Loucy (cell line): ENCODE measurements at regions not wholly inside any gene's neighbourhood (a gene's known extent, or its start where the extent isn't known, plus 50 kb on each side); places are given as distances from the start of the nearest gene placed in this dataset.

ENCODE experiments used
- H2AFZ ChIP-seq: fragments of 200-600 bp; sonication (generic); 2 replicates; pipeline ENCODE4 v1.6.0; 2016; ENCODE audit warnings: antibody characterized with exemption, mild to moderate bottlenecking, low read length, moderate library complexity
- H3F3A ChIP-seq: fragments of 200-600 bp; 2 replicates; pipeline ENCODE4 v1.6.0; 2016; ENCODE audit warnings: antibody characterized with exemption, low read depth, mild to moderate bottlenecking
- H3K27me3 ChIP-seq: fragments of 200-600 bp; sonication (generic); 2 replicates; pipeline ENCODE4 v1.6.1; 2014; ENCODE audit warnings: low read length, mild to moderate bottlenecking; ENCODE audit not compliant: insufficient read depth, poor library complexity, severe bottlenecking
- H3K36me3 ChIP-seq: fragments of 200-600 bp; sonication (generic); 2 replicates; pipeline ENCODE4 v1.6.1; 2016; ENCODE audit warnings: low read length; ENCODE audit not compliant: insufficient read depth
- H3K4me1 ChIP-seq: fragments of 200-600 bp; sonication (generic); 2 replicates; pipeline ENCODE4 v1.5.1; 2014; ENCODE audit warnings: low read length, mild to moderate bottlenecking; ENCODE audit not compliant: insufficient read depth, poor library complexity, severe bottlenecking
- H3K4me2 ChIP-seq: fragments of 200-600 bp; sonication (generic); 2 replicates; pipeline ENCODE4 v1.6.0; 2014; ENCODE audit warnings: antibody characterized with exemption, low read length, low read depth, mild to moderate bottlenecking; ENCODE audit not compliant: poor library complexity, severe bottlenecking
- H3K4me3 ChIP-seq: fragments of 200-600 bp; sonication (generic); 2 replicates; pipeline ENCODE4 v1.5.1; 2014; ENCODE audit warnings: low read length, mild to moderate bottlenecking, mixed read lengths; ENCODE audit not compliant: poor library complexity, severe bottlenecking
- H3K79me2 ChIP-seq: fragments of 200-600 bp; sonication (generic); 2 replicates; pipeline ENCODE4 v1.6.1; 2014; ENCODE audit warnings: low read length; ENCODE audit not compliant: insufficient read depth
- H3K9ac ChIP-seq: fragments of 200-600 bp; sonication (generic); 2 replicates; pipeline ENCODE4 v1.6.0; 2014; ENCODE audit warnings: mild to moderate bottlenecking, low read depth, low read length, moderate library complexity; ENCODE audit not compliant: poor library complexity, severe bottlenecking
- H3K9me2 ChIP-seq: fragments of 200-600 bp; sonication (generic); replicated peaks from 2 replicates; pipeline ENCODE4 v1.6.1; 2016; ENCODE audit warnings: low read depth, low read length, mixed read lengths
- H3K9me3 ChIP-seq: fragments of 200-600 bp; sonication (generic); 2 replicates; pipeline ENCODE4 v1.6.1; 2014; ENCODE audit warnings: mild to moderate bottlenecking, antibody characterized with exemption, low read length, low read depth; ENCODE audit not compliant: insufficient read depth
- H4K20me1 ChIP-seq: fragments of 200-600 bp; sonication (generic); 2 replicates; pipeline ENCODE4 v1.6.0; 2014; ENCODE audit warnings: antibody characterized with exemption, low read length, mild to moderate bottlenecking; ENCODE audit not compliant: insufficient read depth, poor library complexity, severe bottlenecking
- CTCF ChIP-seq: fragments of 200-600 bp; sonication (generic); conservative IDR thresholded peaks from 2 replicates; pipeline ENCODE4 v1.5.1; 2014; ENCODE audit warnings: mild to moderate bottlenecking, antibody characterized with exemption, low read length
- EZH2phosphoT487 ChIP-seq: fragments of 200-600 bp; IDR thresholded peaks from 2 replicates; pipeline ENCODE4 v1.6.1; 2018; ENCODE audit warnings: antibody characterized with exemption, mild to moderate bottlenecking, moderate library complexity, borderline replicate concordance

GRCh38 chr5:118243613-118244012 is 744.7 kb downstream of the DTWD2 start:
- H3K36me3 ChIP-seq = no peaks in the 10 kb centered on the region
- no peaks in the 10 kb centered on the region for H3K4me1 ChIP-seq
- H3K9ac ChIP-seq = no peak overlapping the region
- H3K79me2 ChIP-seq = no peaks in the 10 kb centered on the region
- no peak overlapping the region for H3K4me2 ChIP-seq
- H2AFZ ChIP-seq = no peak overlapping the region
- TF ChIP-seq CTCF = no peak
- no peak for TF ChIP-seq EZH2phosphoT487
- H3K4me3 ChIP-seq = no peak overlapping the region
- H3F3A ChIP-seq = no peaks in the 10 kb centered on the region
- H3K9me3 ChIP-seq = no peaks in the 10 kb centered on the region
- H3K9me2 ChIP-seq = no peaks in the 10 kb centered on the region
- no peaks in the 10 kb centered on the region for H4K20me1 ChIP-seq
- no peaks in the 10 kb centered on the region for H3K27me3 ChIP-seq

GRCh38 chr5:118243068-118243467 is 745.3 kb downstream of the DTWD2 start:
- H3K9ac ChIP-seq = no peak overlapping the region
- H3K79me2 ChIP-seq = no peaks in the 10 kb centered on the region
- H3K4me2 ChIP-seq = no peak overlapping the region
- H3F3A ChIP-seq = no peaks in the 10 kb centered on the region
- no peaks in the 10 kb centered on the region for H3K9me3 ChIP-seq
- TF ChIP-seq EZH2phosphoT487 = no peak
- no peak for TF ChIP-seq CTCF
- H2AFZ ChIP-seq = no peak overlapping the region
- no peaks in the 10 kb centered on the region for H3K4me1 ChIP-seq
- H3K36me3 ChIP-seq = no peaks in the 10 kb centered on the region
- no peak overlapping the region for H3K4me3 ChIP-seq
- no peaks in the 10 kb centered on the region for H3K27me3 ChIP-seq
- no peaks in the 10 kb centered on the region for H3K9me2 ChIP-seq
- no peaks in the 10 kb centered on the region for H4K20me1 ChIP-seq

- H3K79me2 ChIP-seq = no peaks in the 10 kb centered on the region
These were observed 752.1 kb downstream of the DTWD2 start for GRCh38 chr5:118236108-118236849.

More at GRCh38 chr5:118236108-118236849, 752.1 kb downstream of the DTWD2 start:
- H3K4me3 ChIP-seq = no peak overlapping the region
- no peaks in the 10 kb centered on the region for H3K9me2 ChIP-seq
- no peaks in the 10 kb centered on the region for H3K4me1 ChIP-seq
- no peak overlapping the region for H2AFZ ChIP-seq
- H3F3A ChIP-seq = no peaks in the 10 kb centered on the region
- TF ChIP-seq CTCF (no peak), EZH2phosphoT487 (no peak)
- no peaks in the 10 kb centered on the region for H4K20me1 ChIP-seq
- H3K27me3 ChIP-seq = no peaks in the 10 kb centered on the region
- no peak overlapping the region for H3K9ac ChIP-seq
- H3K4me2 ChIP-seq = no peak overlapping the region
- H3K9me3 ChIP-seq = no peaks in the 10 kb centered on the region
- H3K36me3 ChIP-seq = no peaks in the 10 kb centered on the region
